ENCODE measurements at regions not wholly inside any gene's neighbourhood (a gene's known extent, or its start where the extent isn't known, plus 50 kb on each side); places are given as distances from the start of the nearest gene placed in this dataset.
A peak's percentile ranks its signal among the peaks of the same experiment; 100 is the strongest.

- Histone ChIP-seq H3K4me3 (ENCODE audit: insufficient read depth, low read depth, low read length) (no peak overlapping the region), H3K36me3 (replicated peaks; ENCODE audit: control insufficient read depth, insufficient read depth, low read length) (no peaks in the 10 kb centered on the region), H3K27me3 (ENCODE audit: control insufficient read depth, insufficient read depth, low read length) (no peaks in the 10 kb centered on the region)
- no peak for DNase-seq
Observed at GRCh38 chr2:9156483-9156882, 50.1 kb upstream of the ASAP2 start.

DNA sequence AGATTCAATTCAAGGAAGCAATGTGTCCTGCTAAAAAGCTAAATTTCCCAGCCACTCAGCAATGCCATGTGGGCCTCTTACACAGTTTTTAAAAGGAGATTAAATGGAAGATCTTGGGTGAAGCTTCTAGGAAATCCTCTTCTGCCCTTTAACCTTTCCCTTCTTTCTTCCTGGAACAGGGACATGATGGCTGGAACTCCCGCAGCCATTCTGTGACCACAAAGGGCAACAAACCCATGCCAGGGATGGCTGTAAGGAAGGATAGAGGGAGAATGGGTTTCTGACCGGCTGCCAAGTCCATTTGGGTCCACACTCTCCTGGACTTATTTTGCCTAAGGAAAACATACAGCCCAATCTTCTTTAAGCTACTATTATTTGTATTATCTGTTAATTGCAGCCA is 52.6 kb upstream of the ASAP2 start:
- H3K27me3 ChIP-seq (ENCODE audit: control insufficient read depth, insufficient read depth, low read length): no peaks in the 10 kb centered on the region
- H3K36me3 ChIP-seq (replicated peaks; ENCODE audit: control insufficient read depth, insufficient read depth, low read length): no peaks in the 10 kb centered on the region
- DNase-seq: no peak
- no peak overlapping the region for H3K4me3 ChIP-seq (ENCODE audit: insufficient read depth, low read depth, low read length)

DNA sequence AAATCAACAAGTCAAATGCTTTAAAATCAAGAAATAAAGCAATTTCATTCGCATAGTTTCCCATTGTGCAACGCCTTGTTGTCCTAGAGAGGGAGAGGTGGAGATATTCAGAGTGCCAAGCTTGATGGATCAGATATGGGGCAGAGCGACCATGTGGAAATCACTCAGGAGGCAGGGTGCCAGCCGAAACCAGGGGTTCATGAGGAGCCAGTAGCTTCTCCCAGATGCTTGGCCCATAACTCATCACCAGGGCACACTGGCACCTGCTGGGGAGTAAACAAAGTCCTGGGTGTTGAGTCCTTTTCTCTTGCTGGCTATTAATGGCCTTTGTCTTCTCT is 53.0 kb upstream of the ASAP2 start:
- H3K36me3 ChIP-seq (replicated peaks; ENCODE audit: control insufficient read depth, insufficient read depth, low read length): no peaks in the 10 kb centered on the region
- H3K4me3 ChIP-seq (ENCODE audit: insufficient read depth, low read depth, low read length): no peak overlapping the region
- no peaks in the 10 kb centered on the region for H3K27me3 ChIP-seq (ENCODE audit: control insufficient read depth, insufficient read depth, low read length)
- no peak for DNase-seq

- Histone ChIP-seq H3K4me3 (ENCODE audit: insufficient read depth, low read depth, low read length) (no peak overlapping the region), H3K27me3 (ENCODE audit: control insufficient read depth, insufficient read depth, low read length) (no peaks in the 10 kb centered on the region), H3K36me3 (replicated peaks; ENCODE audit: control insufficient read depth, insufficient read depth, low read length) (no peaks in the 10 kb centered on the region)
- DNase-seq: no peak
Observed at GRCh38 chr2:9152975-9153642, 53.5 kb upstream of the ASAP2 start.

DNA sequence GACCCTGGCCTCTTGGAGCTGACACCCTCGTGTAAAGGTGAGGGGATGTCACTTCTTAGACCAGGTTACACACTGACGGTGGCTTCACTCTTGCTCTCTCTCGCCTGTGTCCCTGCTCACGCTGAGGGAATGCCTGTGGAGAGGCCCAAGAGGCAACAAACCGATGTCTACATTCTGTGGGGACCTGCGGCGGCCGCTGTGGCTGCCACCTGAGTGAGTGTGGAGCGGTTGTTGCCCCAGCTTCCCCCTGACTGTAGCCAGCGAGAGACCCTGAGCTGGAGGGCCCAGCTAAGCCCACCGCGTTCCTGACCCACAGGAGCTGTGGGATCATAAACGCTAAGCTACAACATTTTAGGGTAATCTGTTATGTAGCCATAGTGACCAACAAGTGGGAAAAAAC is 55.7 kb upstream of the ASAP2 start:
- Histone ChIP-seq H3K4me3 (ENCODE audit: insufficient read depth, low read depth, low read length) (no peak overlapping the region), H3K36me3 (replicated peaks; ENCODE audit: control insufficient read depth, insufficient read depth, low read length) (no peaks in the 10 kb centered on the region), H3K27me3 (ENCODE audit: control insufficient read depth, insufficient read depth, low read length) (no peaks in the 10 kb centered on the region)
- no peak for DNase-seq

- no peak for DNase-seq
- Histone ChIP-seq H3K36me3 (replicated peaks; ENCODE audit: control insufficient read depth, insufficient read depth, low read length) (no peaks in the 10 kb centered on the region), H3K4me3 (ENCODE audit: insufficient read depth, low read depth, low read length) (no peak overlapping the region), H3K27me3 (ENCODE audit: control insufficient read depth, insufficient read depth, low read length) (no peaks in the 10 kb centered on the region)
Observed at GRCh38 chr2:9150568-9150900, 56.1 kb upstream of the ASAP2 start.

DNA sequence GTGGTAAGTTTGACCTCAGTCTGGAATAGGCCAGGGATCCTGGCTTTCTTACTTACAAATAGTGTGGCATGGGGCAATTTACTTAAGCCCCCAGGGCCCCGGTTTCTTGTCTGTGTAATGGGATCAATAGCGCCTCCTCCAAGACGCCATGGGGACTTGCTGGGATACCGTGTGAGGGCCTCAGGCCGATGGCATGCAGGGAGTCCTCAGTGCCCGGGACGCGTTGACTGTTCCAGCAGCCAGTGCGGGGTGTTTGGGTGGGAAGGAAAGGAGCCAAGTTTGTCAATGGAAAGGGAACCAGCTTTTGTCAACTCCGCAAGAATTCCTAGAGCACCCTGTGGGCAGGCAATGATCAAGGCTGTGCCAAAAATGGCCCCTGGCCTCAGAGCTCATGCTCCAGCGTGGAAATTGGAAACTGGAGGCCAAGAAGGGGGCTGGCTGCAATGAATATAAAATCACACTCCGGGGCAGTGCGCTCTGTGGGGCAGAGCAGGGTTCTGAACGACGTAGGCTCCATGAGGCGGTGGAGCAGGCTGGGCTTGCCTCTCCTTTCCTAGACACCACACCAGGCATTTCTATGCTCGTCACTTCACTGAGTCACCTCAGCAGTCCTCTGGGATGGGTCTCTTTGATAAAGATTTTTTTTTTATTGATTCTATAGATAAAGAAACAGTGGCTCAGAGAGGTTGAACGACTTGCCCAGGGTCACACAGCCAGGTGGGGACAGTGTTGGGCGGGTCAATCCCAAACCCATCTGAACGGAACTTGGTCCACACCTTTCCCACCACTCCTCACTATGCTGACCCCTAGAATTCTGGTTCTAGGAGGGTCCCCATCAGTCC is 56.7 kb upstream of the ASAP2 start:
- Histone ChIP-seq H3K27me3 (ENCODE audit: control insufficient read depth, insufficient read depth, low read length) (no peaks in the 10 kb centered on the region), H3K4me3 (ENCODE audit: insufficient read depth, low read depth, low read length) (no peak overlapping the region), H3K36me3 (replicated peaks; ENCODE audit: control insufficient read depth, insufficient read depth, low read length) (no peaks in the 10 kb centered on the region)
- DNase-seq: no peak

DNA sequence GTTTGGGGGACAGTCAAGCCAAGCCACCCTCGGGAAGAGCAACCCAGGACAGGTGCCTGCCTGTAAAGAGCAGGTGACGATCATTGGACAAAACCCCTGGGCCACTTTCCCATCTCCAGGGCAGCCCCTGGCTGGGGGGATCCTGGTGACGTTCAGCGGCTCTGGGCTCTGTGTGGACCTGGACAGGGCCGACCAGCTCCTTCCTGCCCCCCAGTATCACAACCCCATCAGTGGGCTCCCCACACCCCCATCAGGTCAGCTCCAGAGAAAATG is 57.3 kb upstream of the ASAP2 start:
- H3K4me3 ChIP-seq (ENCODE audit: insufficient read depth, low read depth, low read length): no peak overlapping the region
- no peak for DNase-seq
- no peaks in the 10 kb centered on the region for H3K36me3 ChIP-seq (replicated peaks; ENCODE audit: control insufficient read depth, insufficient read depth, low read length)
- H3K27me3 ChIP-seq (ENCODE audit: control insufficient read depth, insufficient read depth, low read length): no peaks in the 10 kb centered on the region

GRCh38 chr2:9146646-9147045 is 60.0 kb upstream of the ASAP2 start:
- no peak overlapping the region for H3K4me3 ChIP-seq (ENCODE audit: insufficient read depth, low read depth, low read length)
- no peak for DNase-seq
- no peaks in the 10 kb centered on the region for H3K36me3 ChIP-seq (replicated peaks; ENCODE audit: control insufficient read depth, insufficient read depth, low read length)
- H3K27me3 ChIP-seq (ENCODE audit: control insufficient read depth, insufficient read depth, low read length): peaks cover 8% of the 10 kb centered on the region

- H3K36me3 ChIP-seq (replicated peaks; ENCODE audit: control insufficient read depth, insufficient read depth, low read length): no peaks in the 10 kb centered on the region
- peak; percentile 73 for DNase-seq
- H3K4me3 ChIP-seq (ENCODE audit: insufficient read depth, low read depth, low read length): no peak overlapping the region
- peaks cover 11% of the 10 kb centered on the region for H3K27me3 ChIP-seq (ENCODE audit: control insufficient read depth, insufficient read depth, low read length)
Observed at GRCh38 chr2:9145752-9146430, 60.7 kb upstream of the ASAP2 start.

DNA sequence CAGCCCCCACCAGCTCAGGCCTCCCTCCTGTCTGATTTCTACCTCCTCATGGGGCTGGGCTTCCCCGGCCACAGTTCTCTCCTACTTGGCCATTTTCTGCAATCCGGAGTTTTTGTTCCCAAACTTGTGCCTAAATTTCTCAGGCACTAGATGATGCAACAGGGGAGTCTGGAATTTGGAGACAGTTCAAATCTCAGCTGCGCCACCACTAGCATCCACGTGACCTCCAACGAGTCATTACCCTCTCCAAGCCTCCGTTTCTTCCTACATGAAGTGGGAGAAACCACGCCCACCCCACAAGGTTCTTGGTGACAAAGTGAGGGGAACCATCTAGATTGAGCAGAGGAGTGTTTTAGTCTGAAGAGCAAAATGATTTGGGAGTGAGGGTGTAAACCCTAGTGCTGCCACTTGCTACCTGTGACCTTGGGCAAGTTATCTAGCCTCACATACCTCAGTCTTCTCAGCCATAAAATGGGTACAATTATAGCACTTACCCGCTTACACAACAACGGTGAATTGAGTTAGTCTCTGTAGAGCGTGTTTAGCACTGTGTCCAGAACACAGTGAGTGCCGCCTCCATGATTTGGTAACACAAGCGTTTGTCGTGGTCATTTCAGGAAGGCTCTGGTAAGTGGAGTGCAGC is 61.4 kb upstream of the ASAP2 start:
- no peak for DNase-seq
- H3K4me3 ChIP-seq (ENCODE audit: insufficient read depth, low read depth, low read length): no peak overlapping the region
- no peaks in the 10 kb centered on the region for H3K36me3 ChIP-seq (replicated peaks; ENCODE audit: control insufficient read depth, insufficient read depth, low read length)
- H3K27me3 ChIP-seq (ENCODE audit: control insufficient read depth, insufficient read depth, low read length): peaks cover 11% of the 10 kb centered on the region

DNA sequence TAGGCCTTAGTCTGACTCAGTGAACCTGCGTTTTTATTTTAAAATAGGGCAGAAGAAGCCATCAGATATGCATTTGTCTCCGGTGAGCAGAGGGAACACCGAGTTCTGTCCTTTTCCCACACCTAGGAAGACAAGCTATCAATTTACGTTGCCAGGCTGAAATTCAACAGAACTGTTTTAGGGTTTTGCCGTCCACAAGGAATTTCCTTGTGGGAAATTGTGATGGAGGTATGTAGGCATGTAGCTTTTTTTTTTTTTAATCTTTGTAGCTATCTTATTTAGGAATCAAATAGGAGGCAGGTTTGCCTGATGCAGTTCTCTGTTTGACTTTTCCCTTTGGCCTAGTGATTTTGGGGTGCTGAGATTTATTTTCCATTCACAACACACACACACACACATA is 62.0 kb upstream of the ASAP2 start:
- no peak for DNase-seq
- Histone ChIP-seq H3K27me3 (ENCODE audit: control insufficient read depth, insufficient read depth, low read length) (peaks cover 11% of the 10 kb centered on the region), H3K36me3 (replicated peaks; ENCODE audit: control insufficient read depth, insufficient read depth, low read length) (no peaks in the 10 kb centered on the region), H3K4me3 (ENCODE audit: insufficient read depth, low read depth, low read length) (no peak overlapping the region)

- DNase-seq: no peak
- Histone ChIP-seq H3K4me3 (ENCODE audit: insufficient read depth, low read depth, low read length) (no peak overlapping the region), H3K27me3 (ENCODE audit: control insufficient read depth, insufficient read depth, low read length) (peaks cover 11% of the 10 kb centered on the region), H3K36me3 (replicated peaks; ENCODE audit: control insufficient read depth, insufficient read depth, low read length) (no peaks in the 10 kb centered on the region)
Observed at GRCh38 chr2:9144046-9144445, 62.6 kb upstream of the ASAP2 start.

DNA sequence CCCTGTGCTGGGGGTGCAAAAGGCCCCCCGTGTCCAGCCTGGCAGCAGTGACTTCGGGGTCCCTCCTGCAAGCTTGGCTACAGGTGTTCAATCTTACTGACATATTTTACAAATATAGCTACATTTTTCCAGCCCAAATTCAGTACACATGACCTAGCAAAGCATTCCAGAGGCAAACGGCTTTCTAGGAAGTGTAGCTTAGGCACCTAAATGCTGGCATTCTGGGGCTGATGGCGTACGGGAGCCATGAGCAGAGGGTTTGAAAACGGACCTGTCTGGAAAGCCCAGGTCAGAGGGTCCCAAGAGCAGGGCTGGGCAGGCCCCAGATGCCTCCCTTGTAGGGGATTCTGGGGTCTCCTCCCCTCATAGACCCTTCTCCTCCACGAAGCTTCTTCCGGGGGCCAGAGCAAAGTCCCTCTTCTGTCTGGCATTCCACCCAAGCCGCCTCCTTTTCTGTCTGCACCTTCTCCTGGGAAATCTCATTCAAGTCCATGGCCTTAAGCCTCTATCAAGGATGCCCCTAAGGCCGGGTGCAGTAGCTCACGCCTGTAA is 63.3 kb upstream of the ASAP2 start:
- Histone ChIP-seq H3K36me3 (replicated peaks; ENCODE audit: control insufficient read depth, insufficient read depth, low read length) (no peaks in the 10 kb centered on the region), H3K27me3 (ENCODE audit: control insufficient read depth, insufficient read depth, low read length) (peaks cover 11% of the 10 kb centered on the region), H3K4me3 (ENCODE audit: insufficient read depth, low read depth, low read length) (no peak overlapping the region)
- no peak for DNase-seq

Measured in H7 (cell line).